Right lobe of liver (tissue), 6 donors: ENCODE measurements at regions not wholly inside any gene's neighbourhood (a gene's known extent, or its start where the extent isn't known, plus 50 kb on each side); places are given as distances from the start of the nearest gene placed in this dataset.

ENCODE experiments used
- ATAC-seq, 4 donors: fragments of 200-7000 bp; cut with Tn5 transposase; one replicate each; pipeline ENCODE4 v1.9.1; 2020; ENCODE audit warnings: mild to moderate bottlenecking in 4 of 4, moderate library complexity in 4 of 4
- DNase-seq, 3 donors: peaks; one replicate each; pipeline ENCODE4 v3.0.0-alpha.2; 2020
- H3K27ac ChIP-seq, 3 donors: fragments of 200-600 bp; one replicate each; pipeline ENCODE4 v1.8.0; 2022
- H3K27me3 ChIP-seq, 2 donors: fragments of 200-600 bp; one replicate each; pipeline ENCODE4 v1.8.0; 2022
- H3K36me3 ChIP-seq, 4 donors: fragments of 200-600 bp; sonication (generic) in 1 of 4; one replicate each; pipeline versions ENCODE4 v1.5.1 to v1.8.0; 2017 to 2022; ENCODE audit warnings: control low read depth in 1 of 4
- H3K4me1 ChIP-seq, 4 donors: fragments of 200-600 bp; sonication (generic) in 1 of 4; one replicate each; pipeline versions ENCODE4 v1.5.1 to v1.8.0; 2017 to 2022; ENCODE audit warnings: control low read depth in 1 of 4
- H3K4me3 ChIP-seq, 3 donors: fragments of 200-600 bp; one replicate each; pipeline ENCODE4 v1.8.0; 2022
- H3K9me3 ChIP-seq, 4 donors: fragments of 200-600 bp; sonication (generic) in 1 of 4; one replicate each; pipeline versions ENCODE4 v1.5.1 to v1.8.0; 2017 to 2022; ENCODE audit warnings: control low read depth in 1 of 4
- CTCF ChIP-seq, 4 donors: fragments of 200-600 bp in 3 of 4; fragments of 450-650 bp in 1 of 4; IDR thresholded peaks; one replicate each; pipeline versions ENCODE4 v1.5.1 to v1.8.0; 2016 to 2022; ENCODE audit warnings: antibody characterized with exemption in 4 of 4, mild to moderate bottlenecking in 2 of 4
- POLR2A ChIP-seq: fragments of 450-650 bp; IDR thresholded peaks from one replicate; pipeline ENCODE4 v1.6.1; 2017; ENCODE audit warnings: antibody characterized with exemption, mild to moderate bottlenecking
- WGBS: methylation state at CpG from one replicate; pipeline ENCODE4 v1.1.6; 2018; ENCODE audit warnings: low coverage, low lambda C conversion rate; ENCODE audit not compliant: insufficient coverage; ENCODE audit errors: missing lambda C conversion rate; 5-methylcytosine and 5-hydroxymethylcytosine counted together
- intact Hi-C, 2 donors: fragments of 100-400 bp; cut with DNase I; formaldehyde crosslinking; loops; one replicate each; pipeline versions ENCODE4 v1.11.2 to v1.14.1; 2022
- donor health status: DM: no; HTN: yes; CAD: no.
- donor health status: DM: no; HTN: no; CAD: no.
- donor health status: DM: no; HTN: no; CAD: no.
- donor health status: DM: no; HTN: yes; CAD: no.
- donor health status: DM: no; HTN: yes; CAD: no.

DNA sequence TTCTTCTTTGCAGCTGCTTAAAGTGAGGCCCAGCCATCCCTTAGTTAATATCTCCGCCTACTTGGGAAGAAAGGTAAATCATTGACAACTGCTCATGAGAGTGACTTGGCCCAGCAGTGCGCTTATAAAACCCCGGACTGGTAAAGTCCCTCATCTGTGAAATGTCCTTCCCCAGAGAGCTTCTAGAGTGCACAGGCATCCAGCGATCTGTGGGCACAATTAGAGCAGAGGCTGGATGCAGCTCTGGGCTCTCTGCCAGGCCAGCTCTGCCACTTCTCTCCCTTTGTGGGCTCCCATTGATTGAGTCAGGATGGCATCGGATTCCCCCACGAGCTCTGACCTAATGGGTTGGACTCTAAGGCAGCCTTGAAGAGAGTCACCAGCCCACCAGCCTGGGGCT lies 219.0 kb upstream of the LINGO1 start:
- no peaks in the 10 kb centered on the region for H3K27me3 ChIP-seq
- no peaks in the 10 kb centered on the region for H3K9me3 ChIP-seq
- H3K4me1 ChIP-seq, result no peaks in the 10 kb centered on the region
- intact Hi-C loops, result no loop called here
- DNase-seq (peak in 2 of 3 donors; percentile 32 to 40), ATAC-seq (peak in 3 of 4 donors; percentile 19 to 44 (median 35))
- no peak for TF ChIP-seq CTCF (IDR thresholded peaks at IDR 0.05)
- no peak for TF ChIP-seq POLR2A
- 37% methylated on average over 4 of the region's 6 CpGs for WGBS
- no peaks in the 10 kb centered on the region for H3K36me3 ChIP-seq
- no peak overlapping the region for H3K4me3 ChIP-seq
- no peak overlapping the region for H3K27ac ChIP-seq

GRCh38 chr15:77851086-77851485 lies 218.4 kb upstream of the LINGO1 start:
- no peaks in the 10 kb centered on the region for H3K36me3 ChIP-seq
- no peaks in the 10 kb centered on the region for H3K27me3 ChIP-seq
- intact Hi-C loops, result no loop called here
- H3K27ac ChIP-seq, result no peak overlapping the region
- peak in 2 of 3 donors; percentile 15 to 16 for DNase-seq
- no peak overlapping the region for H3K4me3 ChIP-seq
- WGBS, result 37% methylated on average over 6 of the region's 7 CpGs
- ATAC-seq, result no peak
- no peaks in the 10 kb centered on the region for H3K4me1 ChIP-seq
- H3K9me3 ChIP-seq, result no peaks in the 10 kb centered on the region
- TF ChIP-seq CTCF (IDR thresholded peaks at IDR 0.05) (no peak), POLR2A (no peak)

DNA sequence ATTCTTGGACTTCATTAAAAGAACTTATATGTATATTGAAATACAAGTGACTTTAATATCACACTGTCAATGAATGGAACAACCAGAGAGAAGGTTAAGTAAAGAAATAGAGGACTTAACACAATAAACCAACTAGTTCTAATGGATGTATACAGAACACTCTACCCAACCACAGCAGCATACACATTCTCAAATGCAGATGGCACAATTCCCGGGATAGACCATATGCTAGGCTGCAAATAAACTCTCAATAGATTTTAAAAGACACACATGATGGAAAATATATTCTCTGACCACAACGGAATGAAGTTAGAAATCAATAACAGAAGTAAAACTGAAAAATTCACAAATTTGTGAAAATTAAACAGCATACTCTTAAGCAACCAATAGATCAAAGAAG lies 214.3 kb upstream of the LINGO1 start:
- TF ChIP-seq CTCF (IDR thresholded peaks at IDR 0.05), result no peak
- TF ChIP-seq POLR2A, result no peak
- ATAC-seq (no peak), DNase-seq (no peak)
- intact Hi-C loops, result no loop called here
- no peak overlapping the region for H3K27ac ChIP-seq
- 53% methylated on average over 2 of the region's 2 CpGs for WGBS
- H3K4me1 ChIP-seq, result no peaks in the 10 kb centered on the region
- H3K9me3 ChIP-seq, result no peaks in the 10 kb centered on the region
- H3K27me3 ChIP-seq, result no peaks in the 10 kb centered on the region
- no peak overlapping the region for H3K4me3 ChIP-seq
- H3K36me3 ChIP-seq, result no peaks in the 10 kb centered on the region

- Histone ChIP-seq H3K27me3 (no peaks in the 10 kb centered on the region), H3K9me3 (no peaks in the 10 kb centered on the region), H3K27ac (no peak overlapping the region), H3K36me3 (no peaks in the 10 kb centered on the region), H3K4me1 (no peaks in the 10 kb centered on the region), H3K4me3 (no peak overlapping the region)
- no peak for DNase-seq
- ATAC-seq, result no peak
- no peak for TF ChIP-seq POLR2A
- no peak for TF ChIP-seq CTCF (IDR thresholded peaks at IDR 0.05)
- intact Hi-C loops, result no loop called here
- WGBS, result 15% methylated on average over 2 of the region's 2 CpGs
These were observed 213.6 kb upstream of the LINGO1 start for GRCh38 chr15:77846360-77846759.
